ENCODE measurements at regions not wholly inside any gene's neighbourhood (a gene's known extent, or its start where the extent isn't known, plus 50 kb on each side); places are given as distances from the start of the nearest gene placed in this dataset.

- no peak for DNase-seq (ENCODE audit: low read depth in 2 of 2)
Measured at GRCh38 chr1:30427545-30427944, 295.8 kb downstream of the MATN1 start.

DNA sequence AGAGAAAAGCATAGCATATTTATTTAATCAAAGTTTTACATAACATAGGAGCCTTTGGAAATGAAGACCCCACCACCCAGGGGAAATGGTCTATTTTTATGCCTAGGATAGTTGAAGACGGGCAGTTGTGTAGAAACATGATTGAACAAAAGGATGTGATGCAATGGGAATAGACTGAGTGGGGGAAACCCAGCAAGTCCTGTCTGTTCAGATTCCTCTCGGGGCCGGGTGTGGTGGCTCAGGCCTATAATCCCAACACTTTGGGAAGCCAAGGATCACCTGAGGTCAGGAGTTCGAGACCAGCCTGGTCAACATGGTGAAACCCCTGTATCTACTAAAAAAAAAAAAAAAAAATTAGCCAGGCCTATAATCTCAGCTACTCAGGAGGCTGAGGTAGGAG, 298.3 kb downstream of the MATN1 start:
- no peak for DNase-seq (ENCODE audit: low read depth in 2 of 2)

DNA sequence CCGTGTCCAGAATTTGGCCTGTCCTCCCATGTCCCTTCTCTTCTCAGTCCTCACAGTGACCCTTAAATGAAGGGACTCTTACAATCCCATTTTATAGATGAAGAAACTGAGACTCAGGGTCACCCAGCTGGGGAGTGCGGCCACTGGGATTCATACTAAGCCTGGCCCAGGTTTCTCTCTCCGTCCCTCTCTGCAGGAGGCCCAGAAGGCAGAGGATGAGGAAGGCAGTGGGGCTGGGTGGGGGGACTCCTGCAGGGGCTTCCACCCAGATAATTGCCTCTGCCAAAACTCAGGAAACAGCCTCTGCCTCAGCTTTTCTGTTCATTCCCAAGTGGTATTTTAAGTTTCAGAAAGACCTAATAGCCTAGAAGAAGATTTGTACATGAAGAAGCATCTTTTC, 299.8 kb downstream of the MATN1 start:
- DNase-seq (ENCODE audit: low read depth in 2 of 2), result no peak

- no peak for DNase-seq (ENCODE audit: low read depth in 2 of 2)
Measured at GRCh38 chr1:30422251-30422650, 301.1 kb downstream of the MATN1 start.

DNA sequence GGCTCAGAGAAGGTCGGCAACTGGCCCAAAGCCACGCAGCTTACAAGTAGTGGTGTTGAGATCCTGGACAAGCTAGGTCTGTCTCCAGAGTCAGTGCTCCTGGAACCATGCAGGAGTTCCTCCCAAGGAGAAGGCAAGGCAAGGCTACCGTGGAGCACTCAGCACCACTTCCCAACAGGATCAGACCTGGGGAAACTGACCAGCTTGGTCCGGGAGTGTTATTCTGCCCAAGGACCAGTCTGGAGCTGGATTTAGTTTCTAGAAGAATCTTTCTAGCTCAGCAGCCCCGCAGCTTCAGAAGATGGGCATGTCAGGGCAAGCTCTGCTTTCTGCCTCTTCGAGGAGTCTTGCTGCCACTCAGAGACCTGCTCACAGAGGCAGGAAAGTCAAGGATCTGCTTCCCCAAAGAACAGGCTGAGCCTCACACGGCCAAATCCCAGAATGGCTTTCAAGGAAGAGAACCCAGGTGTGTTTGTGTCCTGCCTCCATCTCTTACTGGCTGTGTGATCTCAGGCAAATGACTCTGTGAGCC, 302.8 kb downstream of the MATN1 start:
- no peak for DNase-seq (ENCODE audit: low read depth in 2 of 2)

DNA sequence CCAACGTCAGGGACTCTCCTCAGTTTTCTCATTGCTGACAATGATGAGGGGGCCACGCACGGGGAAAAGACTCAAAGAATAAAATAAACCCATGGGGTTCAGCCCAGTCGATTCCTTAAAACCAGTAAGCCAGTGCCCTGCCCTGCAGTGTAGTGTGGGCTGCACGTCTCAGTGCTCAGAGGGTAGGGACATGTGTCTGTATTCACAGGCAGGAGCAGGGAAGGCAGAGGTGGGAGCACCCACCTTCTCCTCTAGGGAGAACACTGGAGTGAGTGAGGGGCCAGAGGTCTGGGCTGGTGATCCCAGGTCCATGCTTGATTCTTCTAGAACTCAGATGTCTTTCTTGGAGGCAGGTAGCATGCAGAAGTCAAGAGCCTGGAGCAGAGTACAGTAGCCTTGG, 303.6 kb downstream of the MATN1 start:
- no peak for DNase-seq (ENCODE audit: low read depth in 2 of 2)

GRCh38 chr1:30418939-30419720, 304.3 kb downstream of the MATN1 start:
- DNase-seq (ENCODE audit: low read depth in 2 of 2), result no peak

- DNase-seq (ENCODE audit: low read depth in 2 of 2), result peak in 1 of 2 donors; percentile 82
Measured at GRCh38 chr1:30418061-30418938, 305.1 kb downstream of the MATN1 start.

- DNase-seq (ENCODE audit: low read depth in 2 of 2), result peak in 1 of 2 donors; percentile 27
Measured at GRCh38 chr1:30417701-30418046, 305.7 kb downstream of the MATN1 start.

DNA sequence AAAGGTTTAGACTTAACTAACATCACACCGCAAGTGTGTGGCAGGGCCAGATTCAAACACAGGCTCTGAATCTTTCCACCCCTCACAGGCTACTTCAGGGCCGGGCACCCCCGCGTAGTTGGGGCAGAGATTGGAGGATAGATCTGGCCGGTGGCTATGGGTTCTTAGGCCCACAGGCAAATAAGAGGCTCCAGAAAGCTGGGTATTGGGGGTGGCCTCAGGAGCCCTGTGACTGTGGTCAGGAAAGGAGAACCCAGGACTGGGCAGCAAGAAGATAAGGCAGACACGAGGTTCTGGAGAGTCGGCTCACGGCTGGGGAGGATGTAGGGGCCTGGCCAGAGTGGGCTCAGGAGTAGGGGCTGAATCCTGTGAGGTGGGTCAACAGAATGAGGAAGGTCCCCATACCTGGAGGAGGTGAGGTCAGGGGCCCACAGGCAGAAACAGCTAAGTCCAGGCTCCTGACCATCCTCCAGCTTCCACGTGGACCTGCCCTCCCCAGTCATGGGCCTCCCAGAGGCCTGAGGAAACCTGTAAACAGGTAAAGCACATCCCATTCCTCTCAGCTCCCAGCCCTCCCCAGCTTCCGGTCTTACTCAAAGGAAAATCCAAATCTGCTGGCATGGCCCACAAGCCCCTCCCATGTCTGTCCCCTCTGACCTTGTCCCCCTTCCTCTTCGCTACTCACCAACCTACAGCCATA, 306.2 kb downstream of the MATN1 start:
- DNase-seq (ENCODE audit: low read depth in 2 of 2), result no peak

DNA sequence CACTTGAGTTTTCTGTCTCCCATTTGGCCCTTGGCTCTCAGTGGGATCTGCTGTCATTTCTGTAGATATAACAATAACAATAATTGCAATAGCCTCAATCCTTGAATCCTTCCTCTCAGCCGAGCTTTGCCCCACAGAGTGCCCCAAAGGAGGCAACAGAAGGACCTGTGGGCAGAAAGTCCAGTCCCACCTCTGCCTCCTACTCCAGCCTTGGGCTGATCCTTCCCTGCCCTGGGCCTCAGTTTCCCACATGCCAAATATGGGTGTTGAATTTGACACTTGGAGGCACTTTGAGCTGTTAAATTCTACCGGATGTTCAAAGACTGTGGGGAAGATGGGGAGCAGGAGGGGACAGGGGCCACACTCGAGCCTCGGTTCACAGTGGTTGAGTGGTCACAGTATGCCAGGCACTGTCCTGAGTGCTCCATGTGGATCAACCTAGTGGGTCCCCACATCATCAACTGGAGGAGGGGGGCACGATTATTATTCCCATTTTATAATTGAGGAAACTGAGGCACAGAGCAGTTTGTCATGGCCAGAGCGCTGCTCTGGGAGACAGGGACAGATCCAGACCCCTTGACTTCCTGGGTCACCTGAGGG, 307.1 kb downstream of the MATN1 start:
- no peak for DNase-seq (ENCODE audit: low read depth in 2 of 2)

- no peak for DNase-seq (ENCODE audit: low read depth in 2 of 2)
Measured at GRCh38 chr1:30415171-30415940, 308.0 kb downstream of the MATN1 start.

DNA sequence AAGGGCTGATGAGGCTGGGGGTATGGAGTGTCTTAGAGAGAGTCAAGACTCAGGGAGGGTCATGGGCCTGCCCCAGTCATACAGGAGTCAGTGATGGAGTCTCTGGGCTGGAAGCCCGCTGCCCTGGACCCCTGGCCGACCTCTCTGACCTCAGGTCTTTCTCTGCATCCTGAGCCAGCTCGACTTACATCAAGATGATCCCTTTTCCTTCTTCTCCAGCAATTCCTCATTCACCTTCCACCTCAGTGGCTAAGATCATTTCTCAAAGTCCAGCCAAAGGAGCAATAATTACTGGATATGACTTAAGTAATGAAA, 308.6 kb downstream of the MATN1 start:
- DNase-seq (ENCODE audit: low read depth in 2 of 2), result no peak

DNA sequence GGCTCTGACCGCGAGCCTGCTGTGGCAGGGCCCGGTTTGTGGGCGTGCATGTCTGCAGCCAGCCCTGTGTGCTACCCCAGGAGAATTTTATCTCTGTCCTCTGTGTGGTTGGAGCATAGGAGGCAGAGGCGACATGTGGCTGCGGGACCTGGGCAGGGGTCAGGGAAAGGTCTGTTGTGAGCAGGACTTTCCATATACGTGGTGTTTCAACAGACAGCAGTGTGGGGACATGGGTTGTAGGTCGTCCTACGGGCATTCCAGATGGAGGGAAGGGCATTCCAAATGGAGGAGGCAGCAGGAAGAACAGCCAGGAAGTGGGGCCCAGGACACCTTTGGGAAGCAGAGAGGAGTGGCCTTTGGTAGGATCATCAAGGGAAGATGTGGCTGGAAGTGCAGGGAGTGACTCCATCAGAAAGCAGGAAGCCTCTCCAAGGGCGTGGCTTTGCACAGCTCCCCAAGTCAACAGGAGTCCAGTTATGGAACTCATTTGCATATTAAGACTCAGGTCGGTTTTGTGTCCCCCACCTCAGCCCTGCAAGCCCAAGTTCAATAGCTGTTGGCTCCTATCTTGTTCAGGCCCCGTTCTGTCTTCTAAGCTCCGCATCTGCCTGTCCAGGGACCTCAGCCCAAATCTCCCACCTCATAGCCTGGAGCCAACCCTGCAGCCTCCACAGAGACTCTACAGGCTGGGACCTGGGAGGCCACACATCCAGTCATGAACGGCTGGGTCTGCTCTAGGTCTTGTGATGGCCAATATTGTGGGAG, 309.1 kb downstream of the MATN1 start:
- peak in 1 of 2 donors; percentile 60 for DNase-seq (ENCODE audit: low read depth in 2 of 2)

GRCh38 chr1:30413606-30414005, 309.8 kb downstream of the MATN1 start:
- DNase-seq (ENCODE audit: low read depth in 2 of 2), result no peak

- no peak for DNase-seq (ENCODE audit: low read depth in 2 of 2)
Measured at GRCh38 chr1:30413111-30413440, 310.3 kb downstream of the MATN1 start.

DNA sequence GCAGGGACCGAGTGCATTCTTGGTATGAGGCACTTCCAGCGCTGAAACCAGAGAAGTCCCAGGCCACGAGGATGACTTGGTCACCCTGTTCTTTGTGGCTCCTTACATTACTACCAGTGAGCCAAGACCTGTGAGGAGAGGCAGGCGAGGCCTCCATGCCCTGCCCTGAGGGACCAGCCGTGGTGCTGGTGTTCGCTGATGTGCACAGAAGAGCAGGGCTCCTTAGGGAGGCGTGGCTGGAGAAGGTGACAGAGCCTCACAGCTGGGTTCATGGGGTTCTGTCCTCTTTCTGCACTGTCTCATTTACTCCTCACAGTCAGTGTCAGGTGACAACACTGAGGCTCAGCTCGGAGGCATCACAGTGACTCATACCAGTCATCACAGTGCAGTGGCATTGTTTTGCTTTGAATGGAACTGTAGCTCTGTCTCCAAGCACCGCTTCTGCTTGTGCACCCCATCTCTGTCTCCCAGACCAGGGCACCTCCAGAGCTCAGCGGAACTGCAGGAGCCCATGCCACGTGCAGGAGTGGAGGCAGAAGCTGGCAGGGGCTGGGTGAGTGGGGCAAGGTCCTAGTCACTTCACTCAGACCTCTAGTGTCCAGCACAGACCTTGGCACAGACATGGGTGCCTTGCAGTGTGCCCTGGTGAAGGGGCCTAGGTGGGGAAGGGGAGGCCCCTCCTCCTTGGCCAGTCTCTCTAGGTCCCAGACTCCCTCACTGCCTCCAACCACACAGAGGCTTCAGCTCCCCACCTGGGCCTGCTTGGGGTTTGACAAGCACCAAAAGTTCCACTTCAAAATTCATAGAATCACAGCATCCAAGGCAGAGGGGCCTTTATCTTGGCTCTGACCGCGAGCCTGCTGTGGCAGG, 310.9 kb downstream of the MATN1 start:
- peak in 1 of 2 donors; percentile 23 for DNase-seq (ENCODE audit: low read depth in 2 of 2)

- no peak for DNase-seq (ENCODE audit: low read depth in 2 of 2)
Measured at GRCh38 chr1:30411206-30411605, 312.2 kb downstream of the MATN1 start.

DNA sequence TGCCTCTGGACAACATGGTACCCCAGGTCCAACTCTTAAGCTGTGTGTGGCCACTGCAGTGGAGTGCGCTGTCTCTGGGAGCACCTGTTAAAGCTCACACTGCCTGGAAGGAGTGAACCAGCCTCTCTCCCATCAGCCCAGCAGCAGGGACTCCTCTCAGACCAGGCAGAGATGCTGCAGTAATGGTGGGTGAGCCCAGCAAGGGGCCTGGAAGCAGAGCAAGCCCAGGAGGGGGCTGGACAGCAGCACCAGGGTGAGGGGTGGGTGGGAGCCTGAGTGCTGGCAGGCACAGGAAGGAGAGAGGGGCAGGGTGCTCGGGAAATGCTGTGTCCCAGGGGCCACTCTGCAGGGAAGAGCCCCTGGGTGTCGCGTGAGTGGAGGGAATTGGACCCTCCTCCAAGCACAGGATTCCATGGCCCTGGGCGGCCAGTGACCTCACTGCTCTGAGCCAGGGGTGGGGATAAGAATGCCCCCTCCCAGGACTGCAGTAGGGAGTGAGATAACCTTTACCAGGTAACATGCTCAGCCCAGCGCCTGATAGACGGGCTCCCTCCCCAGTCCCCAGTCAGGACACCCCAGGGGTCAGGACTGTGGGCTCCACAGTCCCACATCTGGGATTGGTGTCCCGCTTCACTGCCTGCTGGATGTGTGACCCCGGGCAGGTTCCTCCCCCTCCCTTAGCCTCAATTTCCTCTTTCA, 313.1 kb downstream of the MATN1 start:
- no peak for DNase-seq (ENCODE audit: low read depth in 2 of 2)

All from lung microvascular endothelial cell (primary cell).